NCI-H146 (cell line): ENCODE measurements at regions not wholly inside any gene's neighbourhood (a gene's known extent, or its start where the extent isn't known, plus 50 kb on each side); places are given as distances from the start of the nearest gene placed in this dataset.
"Not testable (repeated sequence)": the region's sequence is repeated elsewhere in the genome, so short reads cannot be mapped to it uniquely, and the experiment has no call there.

Experiments
- DNase-seq: peaks from one replicate; lab custom pipeline; 2025; lab: John Stamatoyannopoulos, UW

GRCh38 chr6:147651-148050 lies 144.6 kb upstream of the DUSP22 start:
- not testable (repeated sequence) for DNase-seq

GRCh38 chr6:148051-148984 lies 144.0 kb upstream of the DUSP22 start:
- DNase-seq: peak; percentile 89

- DNase-seq: not testable (repeated sequence)
Observed at GRCh38 chr6:150147-150546, 142.1 kb upstream of the DUSP22 start.

- DNase-seq: not testable (repeated sequence)
Observed at GRCh38 chr6:152436-152835, 139.9 kb upstream of the DUSP22 start.

- DNase-seq: peak; percentile 15
Observed at GRCh38 chr6:153026-153425, 139.3 kb upstream of the DUSP22 start.

GRCh38 chr6:153867-154266 lies 138.4 kb upstream of the DUSP22 start:
- not testable (repeated sequence) for DNase-seq

GRCh38 chr6:154321-155092 lies 137.8 kb upstream of the DUSP22 start:
- DNase-seq: not testable (repeated sequence)

GRCh38 chr6:156010-156409 lies 136.3 kb upstream of the DUSP22 start:
- DNase-seq: no peak

- not testable (repeated sequence) for DNase-seq
Observed at GRCh38 chr6:156441-157140, 135.7 kb upstream of the DUSP22 start.

- not testable (repeated sequence) for DNase-seq
Observed at GRCh38 chr6:157176-157575, 135.1 kb upstream of the DUSP22 start.

GRCh38 chr6:161657-162056 lies 130.6 kb upstream of the DUSP22 start:
- not testable (repeated sequence) for DNase-seq

- no peak for DNase-seq
Observed at GRCh38 chr6:164720-165119, 127.6 kb upstream of the DUSP22 start.

- no peak for DNase-seq
Observed at GRCh38 chr6:165263-165662, 127.0 kb upstream of the DUSP22 start.

GRCh38 chr6:165906-166305 lies 126.4 kb upstream of the DUSP22 start:
- DNase-seq: no peak

GRCh38 chr6:168865-169455 lies 123.3 kb upstream of the DUSP22 start:
- peak; percentile 31 for DNase-seq

GRCh38 chr6:174036-174435 lies 118.3 kb upstream of the DUSP22 start:
- no peak for DNase-seq

- DNase-seq: no peak
Observed at GRCh38 chr6:175680-176079, 116.6 kb upstream of the DUSP22 start.

GRCh38 chr6:176766-177165 lies 115.5 kb upstream of the DUSP22 start:
- no peak for DNase-seq

- no peak for DNase-seq
Observed at GRCh38 chr6:178119-178518, 114.2 kb upstream of the DUSP22 start.

- not testable (repeated sequence) for DNase-seq
Observed at GRCh38 chr6:178929-179328, 113.4 kb upstream of the DUSP22 start.

- no peak for DNase-seq
Observed at GRCh38 chr6:179340-179950, 112.8 kb upstream of the DUSP22 start.
